ENCODE measurements at regions not wholly inside any gene's neighbourhood (a gene's known extent, or its start where the extent isn't known, plus 50 kb on each side); places are given as distances from the start of the nearest gene placed in this dataset.

DNA sequence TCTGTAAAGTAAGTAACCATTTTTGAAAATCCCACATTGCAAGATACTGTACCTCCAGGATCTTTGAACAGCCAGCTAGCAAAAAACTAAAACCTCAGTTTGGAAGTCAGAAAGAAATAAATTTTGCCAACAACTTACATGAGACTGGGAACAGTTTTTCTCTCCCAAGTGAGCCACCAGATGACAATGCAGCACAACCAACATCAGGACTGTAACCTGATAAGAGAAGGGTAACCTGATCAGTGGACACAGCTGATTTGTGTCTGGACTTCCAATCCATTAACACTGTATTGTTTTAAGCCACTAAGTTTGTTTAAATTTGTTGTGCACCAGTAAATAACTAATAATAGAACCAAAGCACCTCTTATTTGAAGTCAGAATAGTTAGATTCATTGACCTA is 923.3 kb downstream of the FAT4 start:
- intact Hi-C loops (cut with micrococcal nuclease) = no loop called here
- no peak for DNase-seq
- Mint-ChIP-seq H3K9me3 (peaks cover 3% of the 10 kb centered on the region), H3K27me3 (no peaks in the 10 kb centered on the region), H3K36me3 (ENCODE audit: low read depth) (no peaks in the 10 kb centered on the region), H3K4me1 (no peaks in the 10 kb centered on the region), H3K27ac (no peak overlapping the region), H3K4me3 (no peak overlapping the region)

DNA sequence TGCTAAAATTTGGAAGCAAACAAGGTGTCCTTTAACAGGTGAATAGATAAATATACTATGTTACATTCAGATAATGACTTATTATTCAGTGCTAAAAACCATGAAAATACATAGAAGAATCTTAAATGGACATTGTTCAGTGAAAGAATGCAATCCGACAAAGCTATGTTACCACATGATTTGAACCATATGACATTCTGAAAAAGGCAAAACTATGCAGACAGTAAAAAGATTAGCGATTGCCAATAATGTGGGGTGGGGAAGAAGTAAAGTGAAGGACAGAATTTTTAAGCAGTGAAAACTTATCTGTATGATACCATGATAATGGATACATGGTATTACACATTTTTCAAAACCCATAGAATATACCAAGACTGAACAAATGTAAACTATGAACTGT is 926.9 kb downstream of the FAT4 start:
- H3K9me3 Mint-ChIP-seq = no peaks in the 10 kb centered on the region

GRCh38 chr4:126242679-126243390 is 928.1 kb downstream of the FAT4 start:
- Mint-ChIP-seq H3K27ac (no peak overlapping the region), H3K36me3 (ENCODE audit: low read depth) (no peaks in the 10 kb centered on the region), H3K4me3 (no peak overlapping the region), H3K4me1 (no peaks in the 10 kb centered on the region), H3K27me3 (no peaks in the 10 kb centered on the region), H3K9me3 (no peaks in the 10 kb centered on the region)
- no peak for DNase-seq
- intact Hi-C loops (cut with micrococcal nuclease) = no loop called here

More for the DNA sequence above, 926.9 kb downstream of the FAT4 start:
- intact Hi-C loops (cut with micrococcal nuclease) = no loop called here
- H3K36me3 Mint-ChIP-seq (ENCODE audit: low read depth) = no peaks in the 10 kb centered on the region
- H3K27me3 Mint-ChIP-seq = no peaks in the 10 kb centered on the region
- no peak overlapping the region for H3K4me3 Mint-ChIP-seq
- DNase-seq = no peak
- H3K27ac Mint-ChIP-seq = no peak overlapping the region
- H3K4me1 Mint-ChIP-seq = no peaks in the 10 kb centered on the region

DNA sequence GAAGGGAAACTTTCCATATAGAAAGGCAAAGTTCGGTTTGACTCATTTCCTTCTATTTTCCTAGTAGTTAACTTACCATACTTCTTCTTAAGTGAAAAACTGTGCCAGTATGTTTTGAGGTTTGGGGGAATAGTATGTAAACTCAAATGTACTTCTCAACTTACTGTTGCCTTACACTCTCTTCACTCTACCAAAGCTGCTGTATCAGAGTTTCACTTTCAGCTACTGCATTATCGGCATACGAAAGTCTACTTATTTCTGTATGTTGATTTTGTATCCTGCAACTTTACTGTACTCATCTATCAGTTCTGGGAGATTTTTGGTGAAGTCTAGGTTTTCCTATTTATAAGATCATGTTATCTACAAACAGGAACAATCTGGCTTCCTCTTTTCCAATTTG is 932.7 kb downstream of the FAT4 start:
- Mint-ChIP-seq H3K36me3 (ENCODE audit: low read depth) (no peaks in the 10 kb centered on the region), H3K4me1 (no peaks in the 10 kb centered on the region), H3K4me3 (no peak overlapping the region), H3K27me3 (no peaks in the 10 kb centered on the region), H3K9me3 (no peaks in the 10 kb centered on the region), H3K27ac (no peak overlapping the region)
- no peak for DNase-seq
- intact Hi-C loops (cut with micrococcal nuclease) = no loop called here

GRCh38 chr4:126250006-126250405 is 935.3 kb downstream of the FAT4 start:
- Mint-ChIP-seq H3K4me3 (no peak overlapping the region), H3K9me3 (no peaks in the 10 kb centered on the region), H3K36me3 (ENCODE audit: low read depth) (no peaks in the 10 kb centered on the region), H3K27me3 (no peaks in the 10 kb centered on the region), H3K27ac (no peak overlapping the region), H3K4me1 (no peaks in the 10 kb centered on the region)
- no peak for DNase-seq
- intact Hi-C loops (cut with micrococcal nuclease) = no loop called here

DNA sequence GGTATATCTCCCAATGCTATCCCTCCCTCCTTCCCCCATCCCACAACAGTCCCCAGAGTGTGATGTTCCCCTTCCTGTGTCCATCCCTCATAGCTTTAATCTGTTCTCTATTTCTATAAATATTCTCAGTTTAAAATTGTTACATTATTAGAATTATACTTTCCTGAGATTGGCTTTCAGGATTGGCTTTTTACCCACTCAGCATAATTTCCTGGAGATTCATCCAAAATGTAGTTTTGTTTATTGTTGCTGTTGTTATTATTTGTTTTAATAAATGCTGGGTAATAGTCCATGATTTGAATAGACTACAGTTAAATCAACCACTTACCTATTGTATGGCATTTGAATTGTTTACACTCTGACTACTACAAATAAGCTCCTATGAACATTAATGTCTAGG is 936.4 kb downstream of the FAT4 start:
- Mint-ChIP-seq H3K9me3 (no peaks in the 10 kb centered on the region), H3K4me1 (no peaks in the 10 kb centered on the region), H3K27me3 (no peaks in the 10 kb centered on the region), H3K27ac (no peak overlapping the region), H3K36me3 (ENCODE audit: low read depth) (no peaks in the 10 kb centered on the region), H3K4me3 (no peak overlapping the region)
- intact Hi-C loops (cut with micrococcal nuclease) = no loop called here
- no peak for DNase-seq

GRCh38 chr4:126262665-126263064 is 947.9 kb downstream of the FAT4 start:
- no peak overlapping the region for H3K27ac Mint-ChIP-seq
- intact Hi-C loops (cut with micrococcal nuclease) = no loop called here
- H3K4me3 Mint-ChIP-seq = no peak overlapping the region
- peaks cover 4% of the 10 kb centered on the region for H3K9me3 Mint-ChIP-seq
- H3K4me1 Mint-ChIP-seq = no peaks in the 10 kb centered on the region
- H3K36me3 Mint-ChIP-seq (ENCODE audit: low read depth) = no peaks in the 10 kb centered on the region
- DNase-seq = no peak
- H3K27me3 Mint-ChIP-seq = no peaks in the 10 kb centered on the region

GRCh38 chr4:126264839-126265238 is 950.1 kb downstream of the FAT4 start:
- Mint-ChIP-seq H3K36me3 (ENCODE audit: low read depth) (no peaks in the 10 kb centered on the region), H3K27ac (no peak overlapping the region), H3K4me3 (no peak overlapping the region), H3K9me3 (no peaks in the 10 kb centered on the region), H3K4me1 (no peaks in the 10 kb centered on the region), H3K27me3 (no peaks in the 10 kb centered on the region)
- intact Hi-C loops (cut with micrococcal nuclease) = no loop called here
- DNase-seq = no peak

GRCh38 chr4:126265888-126266287 is 951.1 kb downstream of the FAT4 start:
- Mint-ChIP-seq H3K4me3 (no peak overlapping the region), H3K36me3 (ENCODE audit: low read depth) (no peaks in the 10 kb centered on the region), H3K27me3 (no peaks in the 10 kb centered on the region), H3K27ac (no peak overlapping the region), H3K9me3 (no peaks in the 10 kb centered on the region), H3K4me1 (no peaks in the 10 kb centered on the region)
- intact Hi-C loops (cut with micrococcal nuclease) = no loop called here
- no peak for DNase-seq

DNA sequence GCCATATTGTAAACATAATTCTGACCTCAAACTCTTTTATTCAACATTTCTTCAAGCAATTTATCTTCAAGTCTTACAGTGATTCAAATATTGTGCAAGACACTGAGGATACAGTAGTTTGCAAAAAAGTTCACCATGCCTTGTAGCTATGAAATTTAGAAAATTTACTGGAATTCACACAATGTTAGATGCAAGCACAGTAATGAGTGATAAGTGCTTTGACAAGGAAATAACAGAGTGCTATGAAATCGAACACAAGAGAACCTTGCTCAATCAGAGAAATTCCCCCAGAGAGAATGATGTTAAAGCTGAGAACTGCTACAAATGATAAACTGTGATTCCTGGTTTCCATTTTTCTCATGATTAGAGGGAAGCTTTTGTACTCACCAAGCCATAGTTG is 952.9 kb downstream of the FAT4 start:
- Mint-ChIP-seq H3K4me3 (no peak overlapping the region), H3K36me3 (ENCODE audit: low read depth) (no peaks in the 10 kb centered on the region), H3K27ac (no peak overlapping the region), H3K4me1 (no peaks in the 10 kb centered on the region), H3K27me3 (no peaks in the 10 kb centered on the region), H3K9me3 (no peaks in the 10 kb centered on the region)
- intact Hi-C loops (cut with micrococcal nuclease) = no loop called here
- no peak for DNase-seq

GRCh38 chr4:126268106-126268505 is 953.4 kb downstream of the FAT4 start:
- intact Hi-C loops (cut with micrococcal nuclease) = no loop called here
- H3K27me3 Mint-ChIP-seq = no peaks in the 10 kb centered on the region
- H3K9me3 Mint-ChIP-seq = no peaks in the 10 kb centered on the region
- no peak for DNase-seq
- no peaks in the 10 kb centered on the region for H3K36me3 Mint-ChIP-seq (ENCODE audit: low read depth)
- no peak overlapping the region for H3K27ac Mint-ChIP-seq
- H3K4me3 Mint-ChIP-seq = no peak overlapping the region
- H3K4me1 Mint-ChIP-seq = no peaks in the 10 kb centered on the region

GRCh38 chr4:126269106-126269505 is 954.4 kb downstream of the FAT4 start:
- H3K4me1 Mint-ChIP-seq = no peaks in the 10 kb centered on the region
- no peaks in the 10 kb centered on the region for H3K36me3 Mint-ChIP-seq (ENCODE audit: low read depth)
- H3K9me3 Mint-ChIP-seq = no peaks in the 10 kb centered on the region
- no peak overlapping the region for H3K4me3 Mint-ChIP-seq
- intact Hi-C loops (cut with micrococcal nuclease) = no loop called here
- DNase-seq = no peak
- no peak overlapping the region for H3K27ac Mint-ChIP-seq
- no peaks in the 10 kb centered on the region for H3K27me3 Mint-ChIP-seq

DNA sequence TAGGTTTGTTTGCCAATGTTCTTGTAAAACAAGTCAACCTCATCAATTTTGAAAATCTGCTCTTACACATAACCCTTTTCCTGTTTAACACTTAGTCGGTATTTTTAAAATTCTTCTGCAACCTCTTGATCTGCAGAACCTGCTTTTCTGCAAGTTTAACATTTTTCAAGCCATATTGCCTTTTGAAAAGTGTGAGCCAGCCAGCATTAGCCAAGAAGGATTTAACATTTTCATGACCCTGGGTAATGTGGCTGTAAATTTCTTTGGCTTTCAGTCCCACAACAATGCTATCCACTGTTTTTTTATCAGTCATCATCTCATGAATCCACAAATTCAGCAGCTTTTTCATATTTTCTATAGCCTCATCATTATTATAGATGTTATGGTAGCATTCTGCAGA is 956.5 kb downstream of the FAT4 start:
- H3K36me3 Mint-ChIP-seq (ENCODE audit: low read depth) = no peaks in the 10 kb centered on the region
- H3K4me3 Mint-ChIP-seq = no peak overlapping the region
- no peak overlapping the region for H3K27ac Mint-ChIP-seq
- no peaks in the 10 kb centered on the region for H3K4me1 Mint-ChIP-seq
- no peaks in the 10 kb centered on the region for H3K9me3 Mint-ChIP-seq
- no peak for DNase-seq
- intact Hi-C loops (cut with micrococcal nuclease) = no loop called here
- H3K27me3 Mint-ChIP-seq = no peaks in the 10 kb centered on the region

DNA sequence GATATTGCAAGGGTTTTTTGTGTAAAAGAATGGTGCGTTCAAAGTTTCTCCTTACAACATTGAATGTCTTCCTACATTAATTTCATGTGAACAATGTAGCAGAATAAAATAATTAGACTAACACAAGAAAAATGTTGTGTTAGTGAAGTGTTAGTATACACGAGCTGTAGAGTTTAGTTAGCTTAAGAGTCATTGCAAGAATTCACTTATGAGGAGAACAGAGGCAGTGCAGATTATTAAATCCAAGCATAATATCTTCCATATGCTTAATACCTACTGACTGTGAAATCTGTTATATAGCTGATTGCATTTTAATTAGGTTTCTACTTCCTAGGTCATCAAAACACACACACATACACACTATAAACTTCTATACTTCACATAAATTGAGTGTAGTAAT is 959.0 kb downstream of the FAT4 start:
- intact Hi-C loops (cut with micrococcal nuclease) = no loop called here
- DNase-seq = no peak
- H3K9me3 Mint-ChIP-seq = no peaks in the 10 kb centered on the region
- no peaks in the 10 kb centered on the region for H3K27me3 Mint-ChIP-seq
- no peak overlapping the region for H3K4me3 Mint-ChIP-seq
- no peak overlapping the region for H3K27ac Mint-ChIP-seq
- no peaks in the 10 kb centered on the region for H3K36me3 Mint-ChIP-seq (ENCODE audit: low read depth)
- no peaks in the 10 kb centered on the region for H3K4me1 Mint-ChIP-seq

DNA sequence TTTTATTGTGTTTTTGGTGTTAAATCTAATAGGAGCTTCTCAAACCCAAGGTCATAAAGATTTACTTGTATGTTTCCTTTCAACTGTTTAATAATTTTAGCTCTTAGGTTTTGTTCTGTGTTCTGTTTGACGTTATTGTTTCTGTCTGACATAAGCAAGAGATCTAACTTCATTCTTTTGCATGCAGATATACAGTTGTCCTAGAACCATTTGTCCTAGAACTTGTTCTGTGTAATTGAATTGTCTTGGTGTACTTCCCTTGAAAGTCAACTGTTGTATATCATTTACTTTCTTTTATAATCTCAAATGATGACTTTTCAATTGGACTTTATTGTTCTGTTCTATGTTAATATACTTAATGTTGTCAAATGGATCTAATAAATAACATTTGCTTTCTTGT is 977.1 kb downstream of the FAT4 start:
- H3K9me3 Mint-ChIP-seq = no peaks in the 10 kb centered on the region
- DNase-seq = no peak
- H3K36me3 Mint-ChIP-seq (ENCODE audit: low read depth) = no peaks in the 10 kb centered on the region
- H3K4me1 Mint-ChIP-seq = no peaks in the 10 kb centered on the region
- H3K27ac Mint-ChIP-seq = no peak overlapping the region
- H3K4me3 Mint-ChIP-seq = no peak overlapping the region
- no peaks in the 10 kb centered on the region for H3K27me3 Mint-ChIP-seq
- intact Hi-C loops (cut with micrococcal nuclease) = no loop called here
